ENCODE measurements at regions not wholly inside any gene's neighbourhood (a gene's known extent, or its start where the extent isn't known, plus 50 kb on each side); places are given as distances from the start of the nearest gene placed in this dataset.
"Not testable (repeated sequence)": the region's sequence is repeated elsewhere in the genome, so short reads cannot be mapped to it uniquely, and the experiment has no call there.

DNA sequence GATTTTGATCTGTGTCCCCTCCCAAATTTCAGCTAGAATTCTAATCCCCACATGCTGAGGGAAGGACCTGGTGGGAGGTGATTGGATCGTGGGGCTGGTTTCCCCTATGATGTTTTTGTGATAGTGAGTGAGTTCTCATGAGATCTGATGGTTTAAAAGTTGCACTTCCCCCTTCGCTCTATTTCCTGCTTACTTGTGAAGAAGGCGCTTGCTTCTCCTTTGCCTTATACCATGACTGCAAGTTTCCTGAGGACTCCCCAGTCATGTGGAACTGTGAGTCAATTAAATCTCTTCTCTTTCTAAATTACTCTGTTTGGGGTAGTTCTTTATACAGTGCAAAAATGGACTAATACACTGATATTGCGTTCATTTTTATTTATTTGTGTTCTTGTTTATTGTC, 636.8 kb upstream of the LINC00305 start:
- intact Hi-C loops (cut with DNase I) = no loop called here
- no peak for DNase-seq

DNA sequence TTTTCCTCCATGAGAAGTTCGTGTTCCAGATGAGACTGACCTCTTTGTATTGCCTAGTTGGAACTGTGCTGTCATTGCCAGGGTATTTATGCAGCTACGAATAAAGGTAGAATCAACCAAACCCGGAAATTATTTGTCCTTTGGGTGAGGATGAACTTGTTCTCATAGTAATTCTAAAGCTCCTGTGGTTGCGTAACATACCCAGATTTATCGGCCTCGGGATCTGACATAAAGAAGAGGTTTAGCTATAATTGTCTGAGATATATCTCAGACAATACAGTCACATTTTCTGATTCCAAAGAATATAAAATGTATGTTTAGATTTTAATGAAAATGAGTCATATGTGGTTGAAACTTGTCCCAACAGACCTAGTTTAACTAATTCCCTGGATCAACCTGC, 628.7 kb upstream of the LINC00305 start:
- DNase-seq = no peak
- intact Hi-C loops (cut with DNase I) = no loop called here

DNA sequence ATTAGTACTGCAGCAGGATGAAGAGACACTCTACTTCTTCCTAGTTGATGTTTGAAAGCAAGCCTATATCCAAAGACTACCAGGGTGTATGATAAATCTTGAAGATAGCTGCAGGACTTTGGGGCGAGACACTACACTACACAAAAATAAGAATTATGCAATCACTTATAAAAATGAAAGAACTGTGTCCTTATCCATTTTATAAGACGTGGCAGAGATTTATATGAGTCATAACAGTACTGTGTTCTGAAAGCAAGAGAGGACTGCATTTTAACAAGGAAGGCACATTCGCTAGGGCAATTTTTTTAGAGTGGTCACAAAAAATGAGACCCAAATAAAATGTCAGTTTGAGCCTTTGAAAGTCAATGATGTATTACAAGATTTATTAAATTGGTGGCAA, 617.0 kb upstream of the LINC00305 start:
- intact Hi-C loops (cut with DNase I) = no loop called here

DNA sequence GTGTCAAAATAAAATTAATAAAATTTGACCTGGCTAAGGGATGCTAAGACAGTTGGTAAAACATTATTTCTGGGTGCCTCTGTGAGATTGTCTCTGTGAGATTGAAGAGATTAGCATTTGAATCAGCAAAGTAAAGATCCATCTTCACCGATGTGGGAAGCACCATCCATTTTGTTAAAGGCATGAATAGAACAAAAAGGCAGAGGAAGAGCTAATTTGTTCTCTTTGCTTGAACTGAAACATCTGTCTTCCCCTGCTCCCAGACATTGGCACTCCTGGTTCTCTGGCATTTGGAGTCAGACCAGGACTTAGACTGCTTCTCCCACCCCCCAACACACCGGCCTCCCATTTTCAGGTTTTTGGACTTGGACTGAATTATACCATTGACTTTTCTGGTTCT, 603.8 kb upstream of the LINC00305 start:
- intact Hi-C loops (cut with DNase I) = no loop called here
- no peak for DNase-seq

More for the DNA sequence above, 617.0 kb upstream of the LINC00305 start:
- no peak for DNase-seq

DNA sequence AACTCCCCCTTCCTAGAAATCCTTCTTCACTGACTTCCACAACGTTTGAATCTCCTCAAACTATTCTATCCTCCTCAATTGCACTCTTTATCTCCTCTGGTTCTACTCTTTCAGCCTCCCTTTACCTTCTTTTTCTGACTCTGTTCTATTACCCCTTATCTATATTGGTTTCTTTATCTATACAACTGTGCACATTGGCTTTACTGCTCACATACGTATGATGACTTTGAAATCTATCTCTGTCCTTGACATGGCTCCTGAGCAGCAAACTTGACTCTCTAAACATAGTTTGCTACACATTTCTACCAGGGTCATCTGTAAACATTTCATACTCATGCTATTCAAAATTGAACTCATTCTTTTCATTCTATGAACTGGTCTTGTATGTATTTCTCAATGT, 601.0 kb upstream of the LINC00305 start:
- DNase-seq = no peak
- intact Hi-C loops (cut with DNase I) = no loop called here

DNA sequence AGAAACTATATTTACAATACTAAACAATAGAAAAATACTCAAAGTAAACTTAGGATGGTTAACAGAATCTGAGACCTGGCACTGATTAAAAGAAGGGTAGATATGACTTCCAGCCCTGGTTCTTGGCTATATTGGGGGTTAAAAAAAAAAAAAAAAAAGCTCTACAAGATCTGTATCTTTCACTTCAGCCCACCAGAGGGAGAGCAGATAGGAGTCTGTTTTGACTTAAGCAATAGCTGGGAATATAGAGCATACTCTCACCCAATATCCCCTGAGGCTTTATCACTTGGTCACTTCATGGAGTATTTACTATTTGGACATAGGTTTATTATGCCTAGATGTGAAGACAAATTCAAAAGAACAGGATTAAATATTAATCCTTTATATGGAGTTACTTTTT, 598.9 kb upstream of the LINC00305 start:
- intact Hi-C loops (cut with DNase I) = no loop called here

DNA sequence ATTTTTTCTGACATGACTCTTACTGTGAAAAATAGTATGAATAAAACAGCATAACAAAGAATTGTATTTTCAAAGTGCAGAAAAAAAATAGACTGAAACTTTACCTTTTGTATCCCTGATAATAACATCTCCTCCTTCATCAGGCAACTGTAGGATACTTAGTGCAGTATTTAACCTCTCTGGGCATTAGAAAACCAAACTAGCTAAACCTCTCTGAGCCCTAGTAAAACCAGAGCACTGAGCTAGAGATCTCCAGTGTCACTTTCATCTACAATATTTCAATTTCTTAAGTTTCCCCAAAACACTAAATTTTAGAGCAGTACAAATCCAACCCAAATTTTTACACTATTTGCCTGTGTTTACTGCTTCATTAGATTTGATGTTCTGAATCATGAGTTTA, 594.0 kb upstream of the LINC00305 start:
- intact Hi-C loops (cut with DNase I) = no loop called here
- DNase-seq = no peak

More for the DNA sequence above, 598.9 kb upstream of the LINC00305 start:
- DNase-seq = no peak

DNA sequence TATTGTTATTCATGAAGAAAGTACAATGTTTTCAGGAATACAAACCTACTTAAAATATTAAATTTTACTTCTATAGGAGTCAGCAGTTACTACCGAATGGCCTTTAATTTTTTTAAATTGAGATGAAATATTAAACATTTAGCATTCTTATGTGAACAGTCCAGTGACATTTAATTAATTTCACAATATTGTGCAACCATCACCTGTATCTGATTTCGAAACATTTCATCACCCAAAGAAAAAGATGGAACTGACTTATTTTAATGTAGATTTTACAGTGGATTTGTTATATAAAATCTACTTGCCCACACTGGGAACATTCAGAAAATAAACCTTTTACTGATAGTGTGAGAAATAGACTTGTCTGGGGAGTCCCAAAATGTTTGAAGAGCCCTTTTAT, 585.2 kb upstream of the LINC00305 start:
- DNase-seq = no peak
- intact Hi-C loops (cut with DNase I) = no loop called here

DNA sequence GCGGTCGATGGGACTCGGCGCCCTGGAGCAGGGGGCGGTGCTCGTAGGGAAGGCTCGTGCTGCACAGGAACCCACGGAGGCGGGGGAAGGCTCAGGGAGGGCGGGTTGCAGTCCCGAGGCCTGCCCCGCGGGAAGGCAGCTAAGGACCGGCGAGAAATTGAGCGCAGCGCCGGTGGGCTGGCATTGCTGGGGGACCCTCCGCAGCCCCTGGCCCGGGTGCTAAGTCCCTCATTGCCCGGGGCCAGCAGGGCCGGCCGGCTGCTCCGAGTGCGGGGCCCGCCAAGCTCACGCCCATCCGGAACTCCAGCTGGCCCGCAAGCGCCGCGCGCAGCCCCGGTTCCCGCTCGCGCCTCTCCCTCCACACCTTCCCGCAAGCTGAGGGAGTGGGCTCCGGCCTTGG, 576.8 kb upstream of the LINC00305 start:
- DNase-seq = peak in 1 of 10 donors; percentile 73
- intact Hi-C loops (cut with DNase I) = not testable (repeated sequence)

DNA sequence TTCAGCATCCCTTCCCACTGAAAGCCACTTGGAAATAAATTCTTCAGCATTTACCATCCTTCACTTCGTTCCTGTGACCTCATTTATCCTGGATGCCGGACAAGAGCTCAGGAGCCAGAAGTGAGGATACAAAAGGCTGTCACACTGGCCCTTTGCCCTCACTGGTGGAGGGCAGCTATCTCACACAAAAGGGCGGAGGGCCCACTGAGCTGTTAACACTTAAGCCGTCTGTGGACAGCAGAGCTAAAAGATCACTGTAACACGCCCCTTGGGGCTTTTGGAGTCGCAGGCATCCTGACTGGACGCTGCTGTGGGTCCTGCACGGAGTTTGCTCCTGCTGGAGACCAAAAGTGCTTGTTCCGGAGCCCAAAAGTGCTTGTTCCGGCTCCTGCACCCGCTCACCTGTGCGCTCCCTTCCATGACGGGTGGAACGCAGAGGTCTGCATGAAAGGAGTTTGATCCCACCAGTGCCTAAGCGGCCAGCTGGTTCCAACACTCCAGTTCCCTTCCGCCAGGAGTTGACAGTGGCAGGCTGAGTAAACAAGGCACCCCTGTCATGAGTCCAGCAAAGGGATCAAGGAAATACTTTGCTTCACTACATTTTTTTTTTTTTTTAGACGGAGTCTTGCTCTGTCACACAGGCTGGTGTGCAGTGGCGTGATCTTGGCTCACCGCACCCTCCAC, 572.0 kb upstream of the LINC00305 start:
- intact Hi-C loops (cut with DNase I) = no loop called here
- peak in 1 of 10 donors; percentile 80 for DNase-seq

DNA sequence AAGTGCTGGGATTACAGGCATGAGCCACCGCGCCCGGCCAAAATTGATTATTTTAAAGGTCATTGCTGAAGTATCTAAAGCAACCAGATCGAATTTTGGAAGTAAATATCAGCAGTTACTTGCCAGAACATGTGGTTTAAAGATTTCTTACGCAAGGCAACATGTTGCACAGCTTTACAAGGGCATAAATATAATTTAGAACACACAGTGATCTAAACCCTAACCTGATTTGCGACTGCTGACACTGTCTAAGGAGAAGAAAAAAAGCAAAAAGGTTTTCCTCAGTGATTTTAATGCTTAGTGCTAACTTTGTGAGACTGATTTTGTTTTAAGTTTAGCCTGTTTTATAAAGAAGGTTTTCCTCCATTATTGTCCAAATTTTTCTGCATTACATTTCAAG, 569.9 kb upstream of the LINC00305 start:
- intact Hi-C loops (cut with DNase I) = no loop called here
- no peak for DNase-seq

DNA sequence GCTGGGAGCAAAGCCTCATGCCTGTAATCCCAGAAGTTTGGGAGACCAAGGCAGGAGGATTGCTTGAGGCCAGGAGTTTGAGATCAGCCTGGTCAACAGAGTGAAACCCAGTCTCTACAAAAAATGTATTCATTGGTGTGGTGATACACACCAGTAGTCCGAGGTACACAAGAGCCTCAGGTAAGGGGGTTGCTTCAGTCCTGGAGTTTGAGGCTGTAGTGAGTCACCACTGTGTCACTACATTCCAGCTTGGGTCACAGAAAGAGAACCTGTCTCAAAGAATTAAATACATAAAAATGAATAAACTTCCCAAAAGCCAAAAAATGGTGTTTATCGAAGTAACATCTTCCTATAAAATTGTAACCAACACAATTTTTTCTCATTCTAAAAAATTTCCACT, 568.1 kb upstream of the LINC00305 start:
- DNase-seq = no peak
- intact Hi-C loops (cut with DNase I) = no loop called here

DNA sequence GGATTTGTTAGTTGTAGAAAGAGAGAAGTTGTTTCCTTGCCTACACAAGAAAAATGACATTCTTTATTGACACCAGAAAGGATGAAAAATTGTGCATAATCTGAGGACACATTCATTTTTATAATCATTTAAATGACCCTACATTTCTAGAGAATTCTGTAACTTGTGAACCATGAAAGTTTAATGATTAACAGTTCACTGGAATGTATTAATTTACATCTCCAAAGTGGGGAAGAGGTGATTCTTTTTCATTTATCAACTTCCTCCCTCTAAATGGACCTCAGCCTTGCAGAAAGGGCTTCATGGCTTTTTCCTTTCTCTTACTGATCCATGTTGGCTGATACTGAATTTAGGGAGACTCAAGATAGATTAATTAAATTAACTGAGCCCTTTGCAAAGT, 565.2 kb upstream of the LINC00305 start:
- intact Hi-C loops (cut with DNase I) = no loop called here
- DNase-seq = no peak

DNA sequence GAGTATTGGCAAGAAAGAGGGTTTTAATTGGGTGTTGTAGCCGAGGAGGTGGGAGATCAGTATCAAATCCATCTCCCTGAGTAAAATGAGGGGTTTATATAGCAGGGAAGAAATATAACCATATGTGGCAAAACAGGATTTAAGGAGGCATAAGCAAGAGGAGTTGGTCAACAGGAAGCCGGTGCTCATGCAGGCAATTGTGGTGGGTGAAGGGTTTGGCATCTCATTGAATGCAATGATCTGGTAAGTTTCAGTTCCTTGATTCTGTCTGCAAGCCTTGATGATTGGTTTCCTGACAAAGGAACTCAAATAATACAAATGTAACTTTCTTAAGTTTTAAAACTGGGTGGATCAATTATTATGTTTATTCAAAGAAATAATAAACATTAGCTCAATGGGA, 564.4 kb upstream of the LINC00305 start:
- DNase-seq = no peak
- intact Hi-C loops (cut with DNase I) = no loop called here

DNA sequence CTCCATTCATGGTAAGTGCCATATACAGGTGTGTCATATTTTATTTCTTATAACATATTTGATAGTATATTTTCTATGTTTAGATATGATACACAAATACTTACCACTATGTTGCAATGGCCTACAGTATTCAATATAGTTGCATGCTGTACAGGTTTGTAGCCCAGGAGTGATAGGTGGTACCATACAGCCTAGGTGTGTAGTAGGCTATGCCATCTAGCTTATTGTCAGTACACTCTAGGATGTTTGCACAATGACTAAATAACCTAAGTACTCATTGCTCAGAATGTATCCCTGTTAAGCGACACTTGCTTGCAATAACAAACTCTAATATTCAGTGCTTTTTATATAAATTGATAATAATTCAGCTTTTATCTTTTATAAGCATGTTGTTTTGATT, 563.1 kb upstream of the LINC00305 start:
- intact Hi-C loops (cut with DNase I) = no loop called here
- no peak for DNase-seq

DNA sequence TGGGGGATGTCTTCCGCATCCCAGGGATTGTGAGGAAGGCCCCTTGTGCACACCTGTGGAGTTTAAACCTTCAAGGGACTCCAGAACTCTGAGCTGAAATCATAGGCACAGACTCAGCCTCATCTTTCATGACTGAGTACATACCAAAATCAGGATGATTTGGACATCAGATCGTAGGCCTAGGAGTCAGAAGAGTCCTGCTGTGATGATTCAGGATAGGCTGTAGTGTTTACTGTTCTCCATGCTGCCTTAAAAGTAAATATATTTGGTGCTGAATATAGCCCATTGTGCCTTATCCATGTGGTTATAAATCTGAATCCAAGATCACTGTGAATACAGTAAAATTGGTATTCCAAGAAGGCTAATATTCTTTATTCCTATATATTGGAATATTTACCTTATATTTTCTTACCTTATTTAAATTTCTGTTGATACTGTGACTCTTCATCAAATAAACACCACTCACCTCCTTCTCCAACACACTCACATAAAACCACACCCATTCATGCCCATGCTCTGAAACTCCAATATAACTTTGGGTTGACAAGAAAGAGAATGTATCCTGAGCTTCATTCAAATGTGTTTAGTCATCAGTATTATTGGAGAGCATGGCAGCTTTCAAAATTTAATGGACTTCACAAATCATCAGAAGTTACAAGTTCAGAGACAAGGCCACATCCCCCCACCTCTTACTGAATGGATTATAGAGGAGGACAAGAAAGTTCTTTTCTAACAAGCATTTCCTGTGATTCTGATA, 561.4 kb upstream of the LINC00305 start:
- intact Hi-C loops (cut with DNase I) = no loop called here
- DNase-seq = no peak

DNA sequence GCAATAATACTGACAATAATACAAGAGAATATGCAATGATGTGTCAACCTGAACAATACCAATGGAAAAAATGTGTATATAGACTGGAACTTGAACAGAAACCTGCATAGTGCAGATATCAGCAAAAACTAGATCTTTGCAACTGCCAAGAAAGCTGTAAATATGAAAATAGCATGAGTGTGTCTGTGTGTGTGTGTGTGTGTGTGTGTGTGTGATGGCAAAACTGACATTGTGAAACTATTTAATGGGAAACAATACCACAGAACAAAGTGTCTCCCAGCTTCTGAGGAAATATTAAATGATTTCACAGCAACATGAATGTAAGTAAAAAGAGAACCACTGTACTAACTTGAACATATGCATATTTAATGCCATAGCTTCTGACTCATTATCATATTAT, 558.2 kb upstream of the LINC00305 start:
- DNase-seq = no peak
- intact Hi-C loops (cut with DNase I) = no loop called here

DNA sequence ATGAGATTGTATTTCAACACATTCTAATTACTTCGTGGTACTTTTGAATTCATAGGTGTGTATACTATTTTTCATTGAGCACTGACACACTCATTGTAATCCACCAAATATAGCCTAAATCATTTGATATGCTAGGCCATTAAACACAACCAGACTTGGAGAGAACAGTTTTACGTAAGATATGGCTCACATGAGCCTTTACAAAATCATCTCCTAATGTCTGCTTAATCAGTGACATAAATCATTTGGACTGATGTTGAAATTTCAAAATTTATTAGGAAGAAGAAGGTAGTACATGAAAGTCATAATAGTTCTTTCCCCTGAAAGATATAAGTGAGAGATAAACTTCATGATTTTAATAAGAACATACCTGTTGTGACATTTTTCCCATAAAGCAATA, 550.2 kb upstream of the LINC00305 start:
- intact Hi-C loops (cut with DNase I) = no loop called here
- no peak for DNase-seq

DNA sequence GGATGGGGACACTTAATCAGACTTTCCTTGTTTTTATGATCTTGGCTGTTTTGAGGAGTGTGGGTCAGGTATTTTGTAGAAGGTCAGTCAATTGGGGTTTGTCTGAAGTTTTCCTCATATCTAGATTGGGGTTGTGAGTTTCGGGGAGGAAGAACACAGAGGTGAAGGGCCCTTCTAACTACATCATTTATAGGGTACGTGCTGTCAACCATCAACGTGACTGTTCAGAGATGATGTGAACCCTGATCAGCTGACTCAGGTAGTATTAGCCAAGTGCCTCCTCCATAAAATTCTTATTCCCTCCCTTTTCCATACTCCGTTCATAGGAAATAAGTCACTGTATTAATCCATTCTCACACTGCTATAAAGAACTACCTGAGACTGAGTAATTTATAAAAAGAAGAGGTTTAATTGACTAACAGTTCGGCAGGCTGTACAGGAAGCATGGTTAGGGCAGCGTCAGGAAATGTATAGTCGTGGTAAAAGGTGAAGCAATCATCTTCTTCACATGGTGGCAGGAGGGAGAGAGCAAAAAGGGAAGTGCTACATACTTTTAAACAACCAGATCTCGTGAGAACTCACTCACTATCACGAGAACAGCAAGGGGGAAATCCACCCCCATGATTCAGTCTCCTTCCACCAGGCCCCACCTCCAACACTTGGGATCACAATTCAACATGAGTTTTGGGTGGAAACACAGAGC, 547.1 kb upstream of the LINC00305 start:
- DNase-seq = no peak
- intact Hi-C loops (cut with DNase I) = no loop called here

DNA sequence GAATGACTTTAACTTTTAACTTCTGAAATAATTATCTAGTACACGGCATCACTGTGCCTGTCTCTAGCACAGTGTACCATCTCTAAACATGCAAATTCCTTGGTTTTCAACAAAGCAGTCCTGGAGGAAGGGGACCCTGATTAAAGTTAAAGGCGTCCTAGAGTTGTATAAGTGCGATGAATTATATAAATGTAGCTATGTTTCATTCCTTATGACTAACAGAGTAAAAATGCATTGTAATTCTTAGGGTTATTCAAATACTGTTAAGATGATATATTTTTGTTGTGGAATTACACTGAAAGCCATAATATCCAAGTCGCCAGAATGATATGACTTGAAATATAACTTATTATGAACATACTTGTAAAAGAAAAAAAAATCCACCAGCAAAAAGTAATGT, 544.9 kb upstream of the LINC00305 start:
- no peak for DNase-seq
- intact Hi-C loops (cut with DNase I) = no loop called here

DNA sequence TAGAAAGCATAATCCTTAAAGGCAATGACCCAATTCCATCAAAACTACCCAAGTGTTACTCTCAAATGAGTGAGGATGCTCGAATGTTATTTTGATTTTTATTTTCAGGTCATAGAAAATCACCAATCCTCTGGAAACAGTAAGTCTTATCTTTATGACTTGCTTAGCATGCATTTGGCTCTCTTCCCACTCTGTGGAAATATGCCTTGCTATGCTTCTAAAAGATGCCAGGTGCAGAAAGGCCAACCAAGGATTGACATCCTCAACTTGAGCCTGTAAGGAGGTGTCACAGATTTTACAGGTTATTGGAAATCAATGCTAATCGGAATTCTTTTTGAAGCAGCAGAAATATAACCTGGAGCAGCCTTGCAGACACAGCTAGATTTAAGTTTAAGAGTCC, 543.9 kb upstream of the LINC00305 start:
- no peak for DNase-seq
- intact Hi-C loops (cut with DNase I) = no loop called here

DNA sequence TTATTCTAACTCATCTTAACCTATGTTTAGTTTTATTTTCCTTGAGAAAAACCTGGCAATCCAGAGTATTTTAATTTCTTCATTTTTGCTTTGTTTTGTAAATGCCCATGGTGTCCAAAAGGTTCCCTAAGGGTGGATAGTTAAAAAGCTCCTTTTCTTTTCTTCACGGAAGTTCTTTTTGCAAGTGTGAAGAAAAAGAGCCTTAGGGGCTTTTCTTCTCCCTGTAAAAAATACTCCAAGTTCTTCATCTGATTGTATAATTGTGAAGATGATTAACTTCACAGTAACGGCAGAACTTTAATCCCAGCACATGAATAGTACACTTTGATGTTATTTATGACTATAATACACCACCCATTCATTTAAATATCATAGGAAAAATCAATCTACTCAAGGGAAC, 530.2 kb upstream of the LINC00305 start:
- intact Hi-C loops (cut with DNase I) = no loop called here

More for the DNA sequence above, 530.2 kb upstream of the LINC00305 start:
- no peak for DNase-seq

All from posterior cingulate gyrus (tissue), 11 donors.